ENCODE measurements at regions not wholly inside any gene's neighbourhood (a gene's known extent, or its start where the extent isn't known, plus 50 kb on each side); places are given as distances from the start of the nearest gene placed in this dataset.

GRCh38 chr5:175118700-175119309, 325.2 kb downstream of the DRD1 start:
- no peak overlapping the region for H3K4me2 ChIP-seq (ENCODE audit: low read depth, low read length, poor library complexity, severe bottlenecking)
- no peak overlapping the region for H3K9ac ChIP-seq (ENCODE audit: low read length)
- no peaks in the 10 kb centered on the region for H3K4me1 ChIP-seq (ENCODE audit: low read length)
- DNase-seq, result no peak
- H4K20me1 ChIP-seq (ENCODE audit: insufficient read depth, low read depth, low read length), result no peaks in the 10 kb centered on the region
- no peak overlapping the region for H2AFZ ChIP-seq (ENCODE audit: low read length)
- H3K4me3 ChIP-seq (ENCODE audit: low read length), result no peak overlapping the region
- H3K27me3 ChIP-seq (ENCODE audit: low read length), result no peaks in the 10 kb centered on the region
- no peaks in the 10 kb centered on the region for H3K79me2 ChIP-seq (ENCODE audit: low read length)
- H3K9me3 ChIP-seq (ENCODE audit: low read length), result no peaks in the 10 kb centered on the region
- H3K9me2 ChIP-seq (replicated peaks; ENCODE audit: insufficient read depth, low read length), result no peaks in the 10 kb centered on the region; the same call in 1 of the 2 replicates
- no peak overlapping the region for H3K27ac ChIP-seq (ENCODE audit: low read length)
- H3K36me3 ChIP-seq (ENCODE audit: insufficient read depth, low read length), result no peaks in the 10 kb centered on the region

- Histone ChIP-seq H3K27ac (ENCODE audit: low read length) (no peak overlapping the region), H3K27me3 (ENCODE audit: low read length) (no peaks in the 10 kb centered on the region), H3K4me3 (ENCODE audit: low read length) (no peak overlapping the region), H3K79me2 (ENCODE audit: low read length) (no peaks in the 10 kb centered on the region), H3K9me2 (replicated peaks; ENCODE audit: insufficient read depth, low read length) (no peaks in the 10 kb centered on the region; the same call in 1 of the 2 replicates), H2AFZ (ENCODE audit: low read length) (no peak overlapping the region), H3K9me3 (ENCODE audit: low read length) (no peaks in the 10 kb centered on the region), H3K4me1 (ENCODE audit: low read length) (no peaks in the 10 kb centered on the region), H3K36me3 (ENCODE audit: insufficient read depth, low read length) (no peaks in the 10 kb centered on the region), H3K9ac (ENCODE audit: low read length) (no peak overlapping the region), H3K4me2 (ENCODE audit: low read depth, low read length, poor library complexity, severe bottlenecking) (no peak overlapping the region), H4K20me1 (ENCODE audit: insufficient read depth, low read depth, low read length) (no peaks in the 10 kb centered on the region)
- DNase-seq, result no peak
Measured at GRCh38 chr5:175116466-175117048, 327.4 kb downstream of the DRD1 start.

- no peaks in the 10 kb centered on the region for H3K36me3 ChIP-seq (ENCODE audit: insufficient read depth, low read length)
- H3K4me3 ChIP-seq (ENCODE audit: low read length), result no peak overlapping the region
- no peak overlapping the region for H3K4me2 ChIP-seq (ENCODE audit: low read depth, low read length, poor library complexity, severe bottlenecking)
- H3K27ac ChIP-seq (ENCODE audit: low read length), result no peak overlapping the region
- no peaks in the 10 kb centered on the region for H4K20me1 ChIP-seq (ENCODE audit: insufficient read depth, low read depth, low read length)
- no peaks in the 10 kb centered on the region for H3K79me2 ChIP-seq (ENCODE audit: low read length)
- no peaks in the 10 kb centered on the region; the same call in 1 of the 2 replicates for H3K9me2 ChIP-seq (replicated peaks; ENCODE audit: insufficient read depth, low read length)
- no peak for DNase-seq
- no peaks in the 10 kb centered on the region for H3K9me3 ChIP-seq (ENCODE audit: low read length)
- H3K4me1 ChIP-seq (ENCODE audit: low read length), result no peaks in the 10 kb centered on the region
- no peaks in the 10 kb centered on the region for H3K27me3 ChIP-seq (ENCODE audit: low read length)
- H3K9ac ChIP-seq (ENCODE audit: low read length), result no peak overlapping the region
- no peak overlapping the region for H2AFZ ChIP-seq (ENCODE audit: low read length)
Measured at GRCh38 chr5:175115831-175116230, 328.2 kb downstream of the DRD1 start.

- H3K4me2 ChIP-seq (ENCODE audit: low read depth, low read length, poor library complexity, severe bottlenecking), result no peak overlapping the region
- no peak overlapping the region for H3K27ac ChIP-seq (ENCODE audit: low read length)
- H4K20me1 ChIP-seq (ENCODE audit: insufficient read depth, low read depth, low read length), result no peaks in the 10 kb centered on the region
Measured at GRCh38 chr5:175113947-175114346, 330.0 kb downstream of the DRD1 start.

GRCh38 chr5:175109058-175109755, 334.8 kb downstream of the DRD1 start:
- Histone ChIP-seq H3K27ac (ENCODE audit: low read length) (no peak overlapping the region), H3K9ac (ENCODE audit: low read length) (no peak overlapping the region), H3K9me2 (replicated peaks; ENCODE audit: insufficient read depth, low read length) (no peaks in the 10 kb centered on the region; the same call in 1 of the 2 replicates), H3K4me2 (ENCODE audit: low read depth, low read length, poor library complexity, severe bottlenecking) (no peak overlapping the region), H3K36me3 (ENCODE audit: insufficient read depth, low read length) (no peaks in the 10 kb centered on the region), H2AFZ (ENCODE audit: low read length) (no peak overlapping the region), H3K4me1 (ENCODE audit: low read length) (no peaks in the 10 kb centered on the region), H4K20me1 (ENCODE audit: insufficient read depth, low read depth, low read length) (no peaks in the 10 kb centered on the region), H3K4me3 (ENCODE audit: low read length) (no peak overlapping the region), H3K9me3 (ENCODE audit: low read length) (no peaks in the 10 kb centered on the region), H3K27me3 (ENCODE audit: low read length) (no peaks in the 10 kb centered on the region), H3K79me2 (ENCODE audit: low read length) (no peaks in the 10 kb centered on the region)
- no peak for DNase-seq

More at GRCh38 chr5:175113947-175114346, 330.0 kb downstream of the DRD1 start:
- Histone ChIP-seq H3K9me3 (ENCODE audit: low read length) (no peaks in the 10 kb centered on the region), H3K36me3 (ENCODE audit: insufficient read depth, low read length) (no peaks in the 10 kb centered on the region), H3K79me2 (ENCODE audit: low read length) (no peaks in the 10 kb centered on the region), H2AFZ (ENCODE audit: low read length) (no peak overlapping the region), H3K9ac (ENCODE audit: low read length) (no peak overlapping the region), H3K4me1 (ENCODE audit: low read length) (no peaks in the 10 kb centered on the region), H3K4me3 (ENCODE audit: low read length) (no peak overlapping the region), H3K27me3 (ENCODE audit: low read length) (no peaks in the 10 kb centered on the region), H3K9me2 (replicated peaks; ENCODE audit: insufficient read depth, low read length) (no peaks in the 10 kb centered on the region; the same call in none of the 2 replicates)
- DNase-seq, result no peak

- Histone ChIP-seq H3K27me3 (ENCODE audit: low read length) (no peaks in the 10 kb centered on the region), H3K9me2 (replicated peaks; ENCODE audit: insufficient read depth, low read length) (no peaks in the 10 kb centered on the region; the same call in 1 of the 2 replicates), H2AFZ (ENCODE audit: low read length) (no peak overlapping the region), H3K27ac (ENCODE audit: low read length) (no peak overlapping the region), H3K9me3 (ENCODE audit: low read length) (no peaks in the 10 kb centered on the region), H3K9ac (ENCODE audit: low read length) (no peak overlapping the region), H3K4me1 (ENCODE audit: low read length) (no peaks in the 10 kb centered on the region), H3K4me2 (ENCODE audit: low read depth, low read length, poor library complexity, severe bottlenecking) (no peak overlapping the region), H3K79me2 (ENCODE audit: low read length) (no peaks in the 10 kb centered on the region), H4K20me1 (ENCODE audit: insufficient read depth, low read depth, low read length) (no peaks in the 10 kb centered on the region), H3K4me3 (ENCODE audit: low read length) (no peak overlapping the region), H3K36me3 (ENCODE audit: insufficient read depth, low read length) (no peaks in the 10 kb centered on the region)
- no peak for DNase-seq
Measured at GRCh38 chr5:175107865-175108264, 336.1 kb downstream of the DRD1 start.

GRCh38 chr5:175107028-175107588, 336.9 kb downstream of the DRD1 start:
- Histone ChIP-seq H3K4me1 (ENCODE audit: low read length) (no peaks in the 10 kb centered on the region), H3K9ac (ENCODE audit: low read length) (no peak overlapping the region), H4K20me1 (ENCODE audit: insufficient read depth, low read depth, low read length) (no peaks in the 10 kb centered on the region), H3K4me2 (ENCODE audit: low read depth, low read length, poor library complexity, severe bottlenecking) (no peak overlapping the region), H3K27me3 (ENCODE audit: low read length) (no peaks in the 10 kb centered on the region), H2AFZ (ENCODE audit: low read length) (no peak overlapping the region), H3K4me3 (ENCODE audit: low read length) (no peak overlapping the region), H3K27ac (ENCODE audit: low read length) (no peak overlapping the region), H3K9me3 (ENCODE audit: low read length) (no peaks in the 10 kb centered on the region), H3K79me2 (ENCODE audit: low read length) (no peaks in the 10 kb centered on the region), H3K36me3 (ENCODE audit: insufficient read depth, low read length) (no peaks in the 10 kb centered on the region), H3K9me2 (replicated peaks; ENCODE audit: insufficient read depth, low read length) (no peaks in the 10 kb centered on the region; the same call in 1 of the 2 replicates)
- no peak for DNase-seq

- Histone ChIP-seq H3K27ac (ENCODE audit: low read length) (no peak overlapping the region), H3K4me1 (ENCODE audit: low read length) (no peaks in the 10 kb centered on the region), H3K36me3 (ENCODE audit: insufficient read depth, low read length) (no peaks in the 10 kb centered on the region), H3K79me2 (ENCODE audit: low read length) (no peaks in the 10 kb centered on the region), H3K4me2 (ENCODE audit: low read depth, low read length, poor library complexity, severe bottlenecking) (no peak overlapping the region), H3K9me2 (replicated peaks; ENCODE audit: insufficient read depth, low read length) (no peaks in the 10 kb centered on the region; the same call in 1 of the 2 replicates), H3K27me3 (ENCODE audit: low read length) (peaks cover 3% of the 10 kb centered on the region; the same call in 1 of the 2 replicates), H4K20me1 (ENCODE audit: insufficient read depth, low read depth, low read length) (no peaks in the 10 kb centered on the region), H3K4me3 (ENCODE audit: low read length) (no peak overlapping the region), H2AFZ (ENCODE audit: low read length) (no peak overlapping the region), H3K9ac (ENCODE audit: low read length) (no peak overlapping the region), H3K9me3 (ENCODE audit: low read length) (no peaks in the 10 kb centered on the region)
- DNase-seq, result no peak
Measured at GRCh38 chr5:175104677-175105076, 339.3 kb downstream of the DRD1 start.
